ENCODE measurements at regions not wholly inside any gene's neighbourhood (a gene's known extent, or its start where the extent isn't known, plus 50 kb on each side); places are given as distances from the start of the nearest gene placed in this dataset.

GRCh38 chr7:96591900-96592676 lies 117.6 kb downstream of the SEM1 start:
- TF ChIP-seq CTCF (IDR thresholded peaks at IDR 0.05; ENCODE audit: borderline replicate concordance, control extremely low read depth, extremely low read depth, insufficient read depth, missing control alignments), result no peak
- no peak for DNase-seq (ENCODE audit: low spot score)
- in situ Hi-C loops (cut with MboI; ENCODE audit: low sequenced_read_pairs, unreplicated experiment), result no loop called here

GRCh38 chr7:96591159-96591899 lies 118.3 kb downstream of the SEM1 start:
- TF ChIP-seq CTCF (IDR thresholded peaks at IDR 0.05; ENCODE audit: borderline replicate concordance, control extremely low read depth, extremely low read depth, insufficient read depth, missing control alignments), result no peak
- in situ Hi-C loops (cut with MboI; ENCODE audit: low sequenced_read_pairs, unreplicated experiment), result no loop called here
- DNase-seq (ENCODE audit: low spot score), result no peak

GRCh38 chr7:96589038-96589437 lies 120.6 kb downstream of the SEM1 start:
- DNase-seq (ENCODE audit: low spot score), result no peak
- no peak for TF ChIP-seq CTCF (IDR thresholded peaks at IDR 0.05; ENCODE audit: borderline replicate concordance, control extremely low read depth, extremely low read depth, insufficient read depth, missing control alignments)
- in situ Hi-C loops (cut with MboI; ENCODE audit: low sequenced_read_pairs, unreplicated experiment), result no loop called here

GRCh38 chr7:96579119-96579518 lies 130.5 kb downstream of the SEM1 start:
- TF ChIP-seq CTCF (IDR thresholded peaks at IDR 0.05; ENCODE audit: borderline replicate concordance, control extremely low read depth, extremely low read depth, insufficient read depth, missing control alignments), result no peak
- in situ Hi-C loops (cut with MboI; ENCODE audit: low sequenced_read_pairs, unreplicated experiment), result no loop called here

GRCh38 chr7:96578606-96579005 lies 131.0 kb downstream of the SEM1 start:
- no peak for DNase-seq (ENCODE audit: low spot score)
- TF ChIP-seq CTCF (IDR thresholded peaks at IDR 0.05; ENCODE audit: borderline replicate concordance, control extremely low read depth, extremely low read depth, insufficient read depth, missing control alignments), result no peak
- in situ Hi-C loops (cut with MboI; ENCODE audit: low sequenced_read_pairs, unreplicated experiment), result no loop called here

More at GRCh38 chr7:96579119-96579518, 130.5 kb downstream of the SEM1 start:
- no peak for DNase-seq (ENCODE audit: low spot score)

- in situ Hi-C loops (cut with MboI; ENCODE audit: low sequenced_read_pairs, unreplicated experiment), result no loop called here
- DNase-seq (ENCODE audit: low spot score), result no peak
- TF ChIP-seq CTCF (IDR thresholded peaks at IDR 0.05; ENCODE audit: borderline replicate concordance, control extremely low read depth, extremely low read depth, insufficient read depth, missing control alignments), result no peak
These were observed 146.2 kb downstream of the SEM1 start for GRCh38 chr7:96563409-96563808.

Data from GM13976 (cell line).